Left lung (tissue), 4 donors: ENCODE measurements at regions not wholly inside any gene's neighbourhood (a gene's known extent, or its start where the extent isn't known, plus 50 kb on each side); places are given as distances from the start of the nearest gene placed in this dataset.

ENCODE experiments used
- ATAC-seq: fragments of 200-7000 bp; cut with Tn5 transposase; one replicate; pipeline ENCODE4 v1.9.1; 2020; ENCODE audit warnings: moderate library complexity
- DNase-seq, 4 donors: peaks; one replicate each; pipeline ENCODE4 v3.0.0-alpha.2; 2013 to 2020
- H3K27ac ChIP-seq, 2 donors: fragments of 200-600 bp; sonication (generic) in 1 of 2; one replicate each; pipeline versions ENCODE4 v1.5.0 to v1.8.0; 2020 to 2021
- H3K27me3 ChIP-seq, 2 donors: fragments of 200-600 bp; sonication (generic) in 1 of 2; one replicate each; pipeline versions ENCODE4 v1.5.0 to v1.8.0; 2020 to 2021
- H3K36me3 ChIP-seq, 2 donors: fragments of 200-600 bp; sonication (generic) in 1 of 2; one replicate each; pipeline versions ENCODE4 v1.5.0 to v1.8.0; 2020 to 2021
- H3K4me1 ChIP-seq, 2 donors: fragments of 200-600 bp; one replicate each; pipeline ENCODE4 v1.8.0; 2021
- H3K4me3 ChIP-seq, 2 donors: fragments of 200-600 bp; sonication (generic) in 1 of 2; one replicate each; pipeline versions ENCODE4 v1.5.0 to v1.8.0; 2020 to 2021; ENCODE audit warnings: mild to moderate bottlenecking in 1 of 2
- H3K9me3 ChIP-seq, 2 donors: fragments of 200-600 bp; sonication (generic) in 1 of 2; one replicate each; pipeline versions ENCODE4 v1.5.0 to v1.8.0; 2020 to 2021
- CTCF ChIP-seq, 2 donors: fragments of 200-600 bp; sonication (generic) in 1 of 2; IDR thresholded peaks; one replicate each; pipeline versions ENCODE4 v1.5.0 to v1.8.0; 2021; ENCODE audit warnings: antibody characterized with exemption in 2 of 2
- intact Hi-C, 2 donors: fragments of 100-400 bp; cut with DNase I; formaldehyde crosslinking; loops; one replicate each; pipeline versions ENCODE4 v1.11.2 to v1.14.2; 2022
- donor health status: DM: no; HTN: yes; CAD: no.
- donor health status: DM: no; HTN: no; CAD: no.

- DNase-seq (no peak), ATAC-seq (no peak)
- no peak for TF ChIP-seq CTCF (IDR thresholded peaks at IDR 0.05)
- Histone ChIP-seq H3K27ac (no peak overlapping the region), H3K9me3 (peaks cover 0 to 16% of the 10 kb centered on the region in 2 donors), H3K4me3 (no peak overlapping the region), H3K4me1 (no peaks in the 10 kb centered on the region), H3K27me3 (no peaks in the 10 kb centered on the region), H3K36me3 (no peaks in the 10 kb centered on the region)
- intact Hi-C loops = no loop called here
Measured at GRCh38 chr4:122681568-122681967, 50.9 kb upstream of the BBS12 start.
